ENCODE measurements at regions not wholly inside any gene's neighbourhood (a gene's known extent, or its start where the extent isn't known, plus 50 kb on each side); places are given as distances from the start of the nearest gene placed in this dataset.
"Not testable (repeated sequence)": the region's sequence is repeated elsewhere in the genome, so short reads cannot be mapped to it uniquely, and the experiment has no call there.

DNA sequence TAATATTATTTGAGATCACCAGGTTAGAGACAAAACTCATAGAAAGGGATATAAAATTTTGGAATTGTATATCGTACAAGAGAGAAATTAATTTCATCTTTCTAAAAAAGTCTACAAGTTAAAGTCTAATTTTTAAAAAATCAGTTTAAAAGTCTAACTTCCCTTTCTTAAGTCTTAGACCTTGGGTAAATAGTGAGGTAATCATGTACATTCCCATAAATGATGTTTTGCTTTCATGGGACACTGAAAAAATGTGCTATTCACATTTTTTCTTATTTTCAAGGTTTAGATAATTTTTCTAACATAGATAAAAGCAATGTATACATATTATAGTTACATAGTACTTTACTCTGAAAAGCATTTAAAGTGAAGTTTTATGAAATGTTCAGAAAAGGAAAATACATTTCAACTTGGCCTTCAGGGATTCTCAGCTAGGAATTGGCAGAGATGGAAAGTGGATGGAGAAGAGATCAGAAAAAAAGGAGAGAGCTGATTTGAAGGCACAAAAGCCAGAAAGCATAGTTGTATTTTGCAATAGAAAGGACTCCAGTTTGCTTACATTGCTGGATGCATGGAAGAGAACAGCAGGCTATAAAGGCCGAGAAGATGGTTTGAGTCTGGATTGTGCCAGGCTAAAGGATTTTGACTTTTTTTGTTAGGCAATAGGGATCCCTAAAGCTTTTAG, 194.0 kb downstream of the CASP12 start:
- DNase-seq (ENCODE audit: low read depth) = no peak

DNA sequence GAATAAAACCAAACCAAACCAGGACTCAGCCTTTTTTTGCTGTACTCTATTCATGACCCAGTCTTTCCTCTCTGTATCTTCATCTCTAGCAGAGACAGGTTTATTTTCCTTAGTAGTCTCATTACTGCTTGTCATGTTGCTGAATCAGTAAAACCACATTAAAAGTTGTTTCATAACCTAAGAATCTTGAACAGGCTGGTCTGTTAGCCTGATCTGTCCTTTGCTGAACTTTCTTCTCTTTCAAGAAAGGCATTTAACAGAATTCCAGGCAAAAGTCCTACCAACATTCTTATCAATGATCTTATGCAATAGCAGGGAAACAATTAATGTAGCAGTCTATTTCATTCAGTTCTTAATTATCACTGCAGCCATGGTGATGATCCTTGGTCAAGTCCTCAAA, 197.7 kb downstream of the CASP12 start:
- DNase-seq (ENCODE audit: low read depth) = no peak

DNA sequence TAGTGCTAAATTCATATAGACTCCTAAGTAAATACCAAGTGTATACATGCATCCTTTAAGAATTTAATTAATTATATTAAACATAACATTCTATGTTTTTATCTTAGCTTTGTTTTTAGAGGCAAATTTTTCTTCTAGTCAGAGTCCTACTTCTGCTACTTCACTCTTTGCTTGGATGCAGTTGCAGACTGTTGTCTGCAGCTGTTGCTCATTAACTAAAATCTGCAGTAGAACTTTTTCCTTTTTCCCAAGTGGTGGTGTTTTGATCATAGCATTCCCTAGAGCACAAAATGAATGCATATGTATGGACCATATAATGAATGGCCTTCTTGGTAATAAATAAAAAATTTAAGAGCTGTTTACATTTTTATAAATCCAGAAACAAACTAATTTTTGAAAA, 198.3 kb downstream of the CASP12 start:
- no peak for DNase-seq (ENCODE audit: low read depth)

DNA sequence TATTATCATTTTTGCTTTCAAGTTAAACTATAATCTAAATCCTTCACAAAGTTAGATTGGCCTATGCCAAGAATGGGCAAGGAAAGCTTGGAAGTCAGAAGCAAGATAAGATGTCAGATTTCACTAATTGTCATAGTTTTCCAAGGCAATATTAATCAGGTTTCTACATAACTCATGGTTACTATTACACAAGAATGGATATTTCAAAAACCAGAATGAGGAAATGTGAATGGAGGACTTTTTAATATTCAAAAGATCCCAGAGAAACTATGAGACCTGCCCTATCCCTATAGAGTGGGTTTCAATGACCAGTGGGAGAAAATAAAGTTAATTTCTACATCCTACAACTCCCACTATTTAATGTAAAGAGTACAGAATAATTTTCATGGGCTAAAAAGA, 203.2 kb downstream of the CASP12 start:
- DNase-seq (ENCODE audit: low read depth) = no peak

DNA sequence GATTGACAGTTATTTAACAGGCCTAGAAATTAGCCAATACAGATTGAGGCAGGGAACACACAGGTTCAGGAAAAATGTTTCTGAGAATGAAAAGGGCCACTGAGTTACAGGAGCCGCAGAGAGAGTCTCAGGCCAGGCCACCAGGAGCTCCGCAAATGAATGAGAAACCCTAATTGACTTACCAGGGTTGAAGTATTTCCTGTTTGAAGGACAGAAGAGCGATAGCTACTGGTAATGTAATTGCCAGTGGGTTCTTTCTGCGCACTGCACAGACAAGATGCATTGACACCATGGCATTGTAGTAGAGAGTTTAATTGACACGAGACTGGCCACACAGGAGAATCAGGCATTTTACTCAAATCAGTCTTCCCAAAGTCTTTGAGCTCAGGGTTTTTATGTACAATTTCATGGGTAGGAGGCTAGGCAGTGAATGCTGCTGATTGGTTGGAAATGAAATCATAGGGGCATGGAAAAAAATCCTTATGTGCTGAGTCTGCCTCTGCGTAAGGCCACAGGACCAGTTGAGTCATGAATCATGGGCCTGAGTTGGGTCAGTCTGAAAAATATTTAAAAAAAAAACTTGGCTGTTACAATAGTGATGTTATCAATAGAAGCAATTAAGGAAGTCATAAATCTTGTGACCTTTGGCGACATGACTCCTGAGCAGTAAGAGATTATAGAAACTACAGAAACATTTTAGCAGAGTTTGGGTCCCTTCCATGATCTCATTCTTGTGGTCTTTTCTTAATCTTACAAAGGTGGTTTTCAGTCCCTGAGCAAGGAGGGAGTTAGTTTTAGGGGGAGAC, 203.8 kb downstream of the CASP12 start:
- DNase-seq (ENCODE audit: low read depth) = no peak

DNA sequence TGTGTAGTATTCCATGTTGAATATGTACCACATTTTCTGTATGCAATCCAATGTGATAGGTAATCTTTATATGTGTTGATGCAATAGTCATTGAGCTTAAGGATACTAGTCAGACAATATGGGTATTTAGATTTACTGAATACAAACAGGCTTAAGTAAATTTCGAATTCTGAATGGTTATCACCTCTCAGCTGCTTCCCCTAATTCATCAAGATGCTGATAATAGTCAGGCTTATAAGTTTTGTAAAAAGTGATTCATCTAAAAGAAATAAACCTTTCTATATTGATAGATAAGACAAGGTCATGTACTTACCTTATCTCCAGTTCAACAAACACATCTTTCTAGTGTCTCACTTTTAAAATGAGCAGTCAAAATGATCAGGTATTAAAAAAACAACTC, 205.5 kb downstream of the CASP12 start:
- no peak for DNase-seq (ENCODE audit: low read depth)

DNA sequence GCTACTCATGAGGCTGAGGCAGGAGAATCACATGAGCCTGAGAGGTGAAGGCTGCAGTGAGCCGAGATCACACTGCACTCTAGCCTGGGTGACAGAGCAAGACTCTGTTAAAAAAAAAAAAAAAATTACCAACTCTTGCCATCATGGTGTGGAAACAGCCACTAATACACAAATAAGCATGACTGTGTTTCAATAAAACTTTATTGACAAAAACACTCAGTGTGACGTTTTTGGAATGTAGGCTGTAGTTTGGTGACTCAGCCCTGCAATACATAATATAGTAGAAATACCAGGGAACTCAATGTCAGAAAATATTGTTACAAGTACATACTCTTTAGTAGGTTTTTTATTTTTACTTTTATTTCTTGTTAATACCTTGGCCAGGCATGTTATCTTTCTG, 207.1 kb downstream of the CASP12 start:
- DNase-seq (ENCODE audit: low read depth) = no peak

DNA sequence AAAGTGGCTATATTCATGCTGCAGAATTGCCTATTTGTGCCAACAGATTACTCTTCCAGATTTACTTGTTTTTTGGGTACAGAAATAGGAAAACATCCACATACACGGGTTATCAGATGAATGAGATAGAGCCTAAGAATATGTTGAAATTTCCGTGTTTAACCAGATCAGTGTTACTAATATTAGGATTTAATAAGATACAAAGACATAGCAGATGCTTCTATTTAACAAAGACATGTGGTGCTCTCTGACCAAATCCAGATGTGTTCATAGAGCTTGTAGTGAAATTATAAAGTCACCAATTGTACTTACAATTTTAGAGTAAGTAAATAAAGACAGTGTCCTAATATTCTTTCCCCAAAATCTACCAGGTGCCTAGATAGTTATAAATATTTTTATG, 208.0 kb downstream of the CASP12 start:
- no peak for DNase-seq (ENCODE audit: low read depth)

DNA sequence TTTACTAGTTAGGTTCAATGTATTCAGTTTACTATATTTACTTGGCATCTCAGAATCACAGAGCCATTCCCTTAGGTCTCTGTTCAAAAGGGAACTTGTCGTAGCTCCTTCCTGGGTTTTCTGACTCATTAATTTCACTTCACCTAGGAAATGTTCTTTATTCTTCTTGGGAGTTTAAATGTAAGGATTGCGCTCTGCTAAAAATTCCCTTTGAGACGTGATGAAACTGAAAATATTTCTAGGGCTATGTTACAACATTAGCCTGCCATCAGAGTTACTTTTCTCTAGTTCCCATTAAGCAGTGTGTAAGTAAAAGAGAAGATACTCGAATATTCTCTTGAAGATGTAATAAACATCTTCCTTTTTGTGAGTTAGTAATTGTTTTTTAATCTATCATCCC, 209.5 kb downstream of the CASP12 start:
- no peak for DNase-seq (ENCODE audit: low read depth)

DNA sequence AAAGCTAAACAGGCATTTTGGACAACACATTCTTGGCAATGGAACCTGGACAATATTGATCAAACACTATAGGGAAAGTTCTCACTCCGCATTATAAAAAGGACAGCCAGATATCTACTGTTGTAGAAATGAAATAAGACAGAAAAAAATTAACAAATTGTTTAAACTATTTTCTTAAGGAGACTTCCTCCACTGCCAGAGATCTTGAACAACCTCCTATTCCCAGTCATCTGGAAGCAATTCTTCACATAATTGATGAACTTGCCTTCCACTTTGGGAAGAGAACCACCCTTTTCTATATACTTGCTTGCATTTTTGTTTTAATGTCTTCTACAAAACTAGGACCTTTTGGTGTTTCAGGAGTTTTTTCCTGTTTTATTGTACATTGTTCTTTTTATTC, 216.1 kb downstream of the CASP12 start:
- no peak for DNase-seq (ENCODE audit: low read depth)

DNA sequence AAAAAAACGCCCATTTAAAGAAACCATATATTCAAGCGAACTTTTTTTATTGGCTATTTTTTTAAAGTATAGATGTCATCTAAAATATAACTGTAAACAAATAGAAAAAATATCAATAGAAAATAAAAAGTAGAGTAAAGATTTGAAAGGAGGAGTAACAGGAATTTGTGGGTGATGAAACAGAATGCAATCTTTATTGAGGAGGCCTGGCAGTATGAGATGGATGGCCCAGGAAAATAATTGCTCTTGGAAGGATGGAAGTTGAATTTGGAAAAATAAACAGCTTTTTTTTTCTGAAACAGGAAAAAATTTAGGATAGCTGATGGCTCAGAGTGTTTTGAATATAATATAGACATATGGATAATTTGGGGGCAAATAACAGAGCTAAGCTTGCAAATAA, 219.0 kb downstream of the CASP12 start:
- DNase-seq (ENCODE audit: low read depth) = no peak

DNA sequence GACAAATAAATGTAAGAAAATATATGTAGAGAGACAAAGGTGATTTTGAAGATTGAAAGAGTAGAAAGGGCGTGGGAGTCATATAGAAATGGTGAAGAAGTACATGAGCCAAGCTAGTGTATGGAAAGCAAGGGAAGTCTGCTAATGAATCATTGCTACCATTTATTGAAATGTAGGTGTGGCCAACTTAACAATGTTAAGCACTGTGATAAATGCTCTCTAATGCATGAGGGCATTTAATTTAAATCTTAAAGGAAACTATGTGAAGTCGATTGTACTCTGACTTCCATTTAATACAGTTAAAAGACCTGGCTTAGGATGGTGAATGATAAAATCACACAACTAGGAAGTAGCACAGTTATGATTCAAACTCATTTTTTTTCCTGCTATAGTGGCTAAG, 219.9 kb downstream of the CASP12 start:
- no peak for DNase-seq (ENCODE audit: low read depth)

DNA sequence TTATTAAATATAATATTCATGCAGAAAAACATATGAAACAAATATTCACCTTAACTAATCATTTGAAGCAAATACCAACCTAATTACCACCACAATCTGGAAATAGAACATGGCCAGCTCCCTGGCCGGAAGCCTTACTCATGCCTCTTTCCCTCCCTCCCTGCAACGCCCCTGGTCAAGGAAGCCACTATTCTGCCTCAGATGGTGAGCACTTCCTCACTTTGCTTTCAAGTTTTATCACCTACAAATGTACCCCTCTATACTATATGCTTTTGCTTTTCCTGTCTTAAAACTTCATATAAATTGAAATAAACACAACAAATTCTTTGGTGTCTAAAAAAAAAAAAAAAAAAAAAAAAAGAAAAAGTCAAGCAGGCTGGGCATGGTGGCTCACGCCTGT, 221.2 kb downstream of the CASP12 start:
- DNase-seq (ENCODE audit: low read depth) = not testable (repeated sequence)

DNA sequence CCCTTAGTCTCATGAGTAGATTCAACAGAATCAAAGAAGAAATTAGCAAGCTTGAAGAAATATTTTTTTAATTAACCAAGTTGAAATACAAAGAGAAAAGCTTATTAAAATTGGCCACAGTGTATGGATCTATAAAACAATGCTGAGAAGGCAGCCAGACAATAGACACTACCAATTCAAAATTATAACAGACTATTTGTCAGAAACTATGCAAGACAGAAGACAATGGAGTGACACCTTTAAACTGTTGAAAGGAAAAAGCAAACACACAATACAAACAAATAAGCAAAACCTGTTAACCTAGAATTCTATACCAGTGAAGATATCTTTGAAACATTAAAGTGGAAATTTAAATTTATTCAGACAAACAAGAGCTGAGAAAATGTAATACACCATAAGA, 225.4 kb downstream of the CASP12 start:
- DNase-seq (ENCODE audit: low read depth) = no peak

DNA sequence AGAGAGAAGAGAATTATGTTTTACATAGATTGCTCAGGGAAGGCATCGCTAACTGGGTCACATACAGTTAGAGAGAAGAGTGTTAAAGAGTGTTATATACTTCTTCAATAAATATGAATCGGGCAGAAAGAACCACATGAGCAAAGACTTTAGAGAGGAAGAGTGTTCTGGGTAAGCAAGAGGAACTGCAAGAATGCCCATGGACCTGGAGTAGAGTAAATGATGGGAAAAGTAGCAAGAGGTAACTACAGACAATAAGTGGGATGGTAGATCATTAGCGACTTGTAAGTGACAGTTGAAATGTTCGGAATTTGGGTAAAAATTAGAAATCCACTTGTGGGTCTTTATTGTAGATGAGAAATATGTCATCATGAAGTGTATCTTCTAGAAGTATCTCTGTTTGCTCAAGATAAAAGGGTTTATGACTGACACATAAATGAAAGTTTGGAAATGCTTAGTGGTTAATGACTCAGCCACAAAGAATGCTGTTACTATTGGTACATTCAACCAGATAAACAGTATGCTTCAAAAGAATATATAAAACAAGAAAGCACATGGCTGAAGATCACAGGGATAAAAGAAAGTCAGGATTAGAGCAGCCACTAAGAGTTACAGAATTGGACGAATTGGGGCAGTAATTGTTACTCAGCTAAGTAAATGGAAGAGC, 229.3 kb downstream of the CASP12 start:
- DNase-seq (ENCODE audit: low read depth) = no peak

DNA sequence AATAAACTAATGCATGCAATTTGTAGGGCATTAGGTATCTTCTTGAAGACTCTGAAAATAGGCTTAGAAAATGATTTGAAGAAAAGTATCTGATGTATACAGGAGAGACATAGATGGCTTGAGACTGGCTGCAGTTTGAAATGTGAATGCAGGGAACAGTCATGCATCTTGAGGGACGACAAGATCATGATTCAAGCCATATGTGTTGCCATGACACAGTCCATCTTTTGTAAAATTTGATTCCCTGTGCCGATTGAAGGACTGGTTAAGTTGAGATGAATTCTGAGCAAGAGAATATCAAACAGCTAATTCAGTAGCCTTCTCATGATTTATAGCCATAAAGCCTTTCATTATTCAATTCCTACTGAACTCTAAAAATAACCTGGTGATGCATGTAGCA, 231.6 kb downstream of the CASP12 start:
- DNase-seq (ENCODE audit: low read depth) = no peak

DNA sequence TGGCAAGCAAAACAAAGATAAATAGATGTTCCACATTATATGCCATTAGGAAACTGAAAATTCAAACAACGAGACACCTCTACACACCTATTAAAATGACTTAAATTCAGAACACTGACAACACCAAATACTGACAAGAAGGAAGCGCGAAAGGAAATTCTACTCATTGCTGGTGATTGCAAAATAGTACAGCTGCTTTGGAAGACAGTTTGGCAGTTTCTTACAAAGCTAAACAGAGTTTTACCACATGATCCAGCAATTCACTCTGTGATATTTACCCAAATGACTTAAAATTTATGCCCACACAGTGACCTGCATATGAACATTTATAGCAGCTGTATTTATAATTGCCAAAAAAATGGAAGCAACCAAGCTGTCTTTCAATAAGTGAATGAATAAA, 232.6 kb downstream of the CASP12 start:
- DNase-seq (ENCODE audit: low read depth) = no peak

DNA sequence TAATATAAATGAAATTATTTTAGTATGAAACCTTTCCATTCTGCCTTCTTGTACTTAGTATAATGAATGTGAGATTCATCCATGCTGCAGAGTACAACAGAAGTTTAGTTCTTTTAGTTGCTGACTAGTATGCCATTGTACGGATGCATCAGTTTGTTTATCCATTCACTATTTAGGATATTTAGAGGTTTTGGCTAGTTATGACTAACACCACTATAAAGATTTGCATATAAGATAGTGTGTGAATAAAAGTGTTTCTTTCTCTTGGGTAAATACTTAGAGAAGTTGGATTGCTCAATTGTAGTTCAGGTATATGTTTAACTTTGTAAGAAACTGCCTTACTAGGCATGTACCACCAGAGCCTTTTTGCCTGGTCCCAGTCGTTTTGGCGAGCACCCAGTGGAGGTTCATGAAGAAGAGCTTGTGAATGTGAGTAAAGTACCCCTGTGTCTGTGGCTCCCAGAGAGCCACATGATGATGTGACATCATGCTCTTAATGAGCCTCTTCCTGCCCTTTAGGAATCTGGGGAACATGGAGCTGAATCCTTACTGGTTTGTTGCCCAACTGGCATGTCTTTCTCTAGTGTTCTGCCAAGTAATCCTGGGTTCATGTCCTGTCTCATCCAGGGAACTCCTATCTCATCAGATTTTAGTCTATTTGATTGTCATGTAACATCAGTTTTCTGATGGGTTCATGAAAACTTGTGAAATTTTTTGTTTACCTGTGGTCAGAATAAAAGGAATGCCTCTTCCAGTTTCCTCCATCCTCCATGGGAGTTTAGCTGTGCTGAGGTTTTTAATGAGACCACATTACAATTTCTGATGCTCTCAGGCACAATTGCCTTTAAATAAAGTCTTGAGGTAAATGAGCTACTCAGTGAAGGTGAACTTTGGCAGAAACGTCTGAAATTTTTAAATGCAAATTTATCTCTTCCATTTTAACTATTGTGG, 234.8 kb downstream of the CASP12 start:
- DNase-seq (ENCODE audit: low read depth) = no peak

DNA sequence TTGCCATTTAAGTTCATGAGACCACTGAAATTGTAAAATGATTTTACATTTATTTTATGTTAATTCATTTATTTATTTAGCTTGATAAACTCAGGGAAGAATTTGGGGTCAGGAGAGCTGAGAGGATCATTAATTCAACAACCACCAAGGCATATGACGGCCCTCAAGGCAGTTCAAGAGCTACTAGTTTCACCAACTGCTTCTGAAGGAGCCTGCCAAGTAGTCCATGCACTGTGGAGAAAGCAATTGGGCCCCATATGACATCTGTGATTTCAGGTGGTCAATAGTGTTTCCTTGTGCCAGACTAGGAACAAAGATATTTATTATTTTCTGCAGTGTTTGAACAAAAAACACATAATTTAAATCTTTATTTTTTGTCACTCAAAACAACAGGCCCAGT, 236.4 kb downstream of the CASP12 start:
- no peak for DNase-seq (ENCODE audit: low read depth)

DNA sequence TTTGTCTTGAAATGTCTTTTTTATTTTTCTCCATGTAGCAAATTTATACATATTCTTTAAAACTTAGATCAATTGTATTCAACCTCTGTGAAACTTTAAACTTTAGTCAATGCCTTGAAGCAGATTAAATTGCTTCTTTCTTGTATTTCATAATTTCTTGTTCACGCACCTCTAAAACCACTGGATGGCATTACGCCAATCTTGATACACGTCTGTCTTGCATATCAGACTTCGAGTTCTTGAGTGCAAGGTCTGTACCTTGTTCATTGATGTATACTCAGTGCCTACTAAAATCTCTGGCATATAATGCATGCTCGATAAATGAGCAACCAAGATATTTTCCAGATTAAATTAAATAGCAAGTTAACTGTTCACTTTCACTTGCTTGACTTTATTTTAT, 236.8 kb downstream of the CASP12 start:
- DNase-seq (ENCODE audit: low read depth) = no peak

DNA sequence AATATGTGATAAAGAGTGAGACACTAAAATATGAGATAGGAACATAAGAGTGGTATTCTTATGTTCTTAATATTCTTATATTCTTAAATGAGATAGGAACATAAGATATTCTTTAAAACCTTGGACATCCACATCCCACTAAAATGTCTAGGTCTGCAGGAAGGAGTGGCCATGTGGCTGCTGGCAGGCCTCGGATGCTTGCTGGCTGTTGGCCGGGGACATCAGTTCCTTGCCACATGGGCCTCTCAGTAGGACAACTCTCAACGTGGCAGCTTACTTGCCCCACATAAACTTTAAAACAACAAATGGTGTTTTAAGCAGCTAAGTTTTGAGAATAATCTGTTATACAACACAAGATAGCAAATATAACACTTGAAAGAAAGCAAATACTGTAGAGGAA, 240.1 kb downstream of the CASP12 start:
- DNase-seq (ENCODE audit: low read depth) = no peak

DNA sequence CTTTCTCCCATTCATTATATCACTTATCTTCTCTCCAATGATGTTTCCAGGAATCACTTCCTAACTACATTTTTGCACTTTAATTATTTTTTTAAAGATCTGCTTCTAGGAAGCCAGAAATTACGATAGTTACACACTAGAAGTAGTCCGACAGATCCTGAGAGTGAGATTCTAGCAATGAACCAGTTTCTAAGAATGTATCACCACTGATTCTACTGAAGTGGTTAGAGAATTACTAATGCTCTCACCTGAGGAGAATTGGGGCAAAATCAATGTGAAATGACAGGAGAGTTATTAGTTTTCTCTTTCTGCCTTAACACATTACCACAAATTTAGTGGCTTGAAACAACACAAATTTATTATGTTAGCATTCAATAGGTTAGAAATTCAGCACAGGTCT, 241.2 kb downstream of the CASP12 start:
- DNase-seq (ENCODE audit: low read depth) = no peak
